ENCODE measurements at regions not wholly inside any gene's neighbourhood (a gene's known extent, or its start where the extent isn't known, plus 50 kb on each side); places are given as distances from the start of the nearest gene placed in this dataset.

DNA sequence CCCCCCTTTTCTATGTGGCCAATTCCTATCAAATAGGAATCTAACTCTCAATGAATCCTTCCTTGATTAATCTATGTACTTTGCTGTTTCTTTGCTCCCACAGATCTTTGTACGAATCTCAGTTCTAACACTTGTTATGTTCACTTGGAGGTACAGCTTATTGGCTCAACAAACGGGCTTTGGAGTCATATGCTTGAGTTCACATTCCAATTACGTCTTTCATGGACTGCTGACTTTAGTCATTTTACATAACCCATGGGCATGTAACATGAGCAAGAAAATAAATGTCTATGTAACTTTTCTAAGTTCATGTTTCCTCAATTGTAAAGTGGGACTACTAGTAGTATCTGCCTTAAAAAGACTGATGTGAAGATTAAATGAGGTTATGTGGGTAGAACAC, 123.2 kb upstream of the TBC1D5 start (continued):
- TF ChIP-seq, protein P1, sequence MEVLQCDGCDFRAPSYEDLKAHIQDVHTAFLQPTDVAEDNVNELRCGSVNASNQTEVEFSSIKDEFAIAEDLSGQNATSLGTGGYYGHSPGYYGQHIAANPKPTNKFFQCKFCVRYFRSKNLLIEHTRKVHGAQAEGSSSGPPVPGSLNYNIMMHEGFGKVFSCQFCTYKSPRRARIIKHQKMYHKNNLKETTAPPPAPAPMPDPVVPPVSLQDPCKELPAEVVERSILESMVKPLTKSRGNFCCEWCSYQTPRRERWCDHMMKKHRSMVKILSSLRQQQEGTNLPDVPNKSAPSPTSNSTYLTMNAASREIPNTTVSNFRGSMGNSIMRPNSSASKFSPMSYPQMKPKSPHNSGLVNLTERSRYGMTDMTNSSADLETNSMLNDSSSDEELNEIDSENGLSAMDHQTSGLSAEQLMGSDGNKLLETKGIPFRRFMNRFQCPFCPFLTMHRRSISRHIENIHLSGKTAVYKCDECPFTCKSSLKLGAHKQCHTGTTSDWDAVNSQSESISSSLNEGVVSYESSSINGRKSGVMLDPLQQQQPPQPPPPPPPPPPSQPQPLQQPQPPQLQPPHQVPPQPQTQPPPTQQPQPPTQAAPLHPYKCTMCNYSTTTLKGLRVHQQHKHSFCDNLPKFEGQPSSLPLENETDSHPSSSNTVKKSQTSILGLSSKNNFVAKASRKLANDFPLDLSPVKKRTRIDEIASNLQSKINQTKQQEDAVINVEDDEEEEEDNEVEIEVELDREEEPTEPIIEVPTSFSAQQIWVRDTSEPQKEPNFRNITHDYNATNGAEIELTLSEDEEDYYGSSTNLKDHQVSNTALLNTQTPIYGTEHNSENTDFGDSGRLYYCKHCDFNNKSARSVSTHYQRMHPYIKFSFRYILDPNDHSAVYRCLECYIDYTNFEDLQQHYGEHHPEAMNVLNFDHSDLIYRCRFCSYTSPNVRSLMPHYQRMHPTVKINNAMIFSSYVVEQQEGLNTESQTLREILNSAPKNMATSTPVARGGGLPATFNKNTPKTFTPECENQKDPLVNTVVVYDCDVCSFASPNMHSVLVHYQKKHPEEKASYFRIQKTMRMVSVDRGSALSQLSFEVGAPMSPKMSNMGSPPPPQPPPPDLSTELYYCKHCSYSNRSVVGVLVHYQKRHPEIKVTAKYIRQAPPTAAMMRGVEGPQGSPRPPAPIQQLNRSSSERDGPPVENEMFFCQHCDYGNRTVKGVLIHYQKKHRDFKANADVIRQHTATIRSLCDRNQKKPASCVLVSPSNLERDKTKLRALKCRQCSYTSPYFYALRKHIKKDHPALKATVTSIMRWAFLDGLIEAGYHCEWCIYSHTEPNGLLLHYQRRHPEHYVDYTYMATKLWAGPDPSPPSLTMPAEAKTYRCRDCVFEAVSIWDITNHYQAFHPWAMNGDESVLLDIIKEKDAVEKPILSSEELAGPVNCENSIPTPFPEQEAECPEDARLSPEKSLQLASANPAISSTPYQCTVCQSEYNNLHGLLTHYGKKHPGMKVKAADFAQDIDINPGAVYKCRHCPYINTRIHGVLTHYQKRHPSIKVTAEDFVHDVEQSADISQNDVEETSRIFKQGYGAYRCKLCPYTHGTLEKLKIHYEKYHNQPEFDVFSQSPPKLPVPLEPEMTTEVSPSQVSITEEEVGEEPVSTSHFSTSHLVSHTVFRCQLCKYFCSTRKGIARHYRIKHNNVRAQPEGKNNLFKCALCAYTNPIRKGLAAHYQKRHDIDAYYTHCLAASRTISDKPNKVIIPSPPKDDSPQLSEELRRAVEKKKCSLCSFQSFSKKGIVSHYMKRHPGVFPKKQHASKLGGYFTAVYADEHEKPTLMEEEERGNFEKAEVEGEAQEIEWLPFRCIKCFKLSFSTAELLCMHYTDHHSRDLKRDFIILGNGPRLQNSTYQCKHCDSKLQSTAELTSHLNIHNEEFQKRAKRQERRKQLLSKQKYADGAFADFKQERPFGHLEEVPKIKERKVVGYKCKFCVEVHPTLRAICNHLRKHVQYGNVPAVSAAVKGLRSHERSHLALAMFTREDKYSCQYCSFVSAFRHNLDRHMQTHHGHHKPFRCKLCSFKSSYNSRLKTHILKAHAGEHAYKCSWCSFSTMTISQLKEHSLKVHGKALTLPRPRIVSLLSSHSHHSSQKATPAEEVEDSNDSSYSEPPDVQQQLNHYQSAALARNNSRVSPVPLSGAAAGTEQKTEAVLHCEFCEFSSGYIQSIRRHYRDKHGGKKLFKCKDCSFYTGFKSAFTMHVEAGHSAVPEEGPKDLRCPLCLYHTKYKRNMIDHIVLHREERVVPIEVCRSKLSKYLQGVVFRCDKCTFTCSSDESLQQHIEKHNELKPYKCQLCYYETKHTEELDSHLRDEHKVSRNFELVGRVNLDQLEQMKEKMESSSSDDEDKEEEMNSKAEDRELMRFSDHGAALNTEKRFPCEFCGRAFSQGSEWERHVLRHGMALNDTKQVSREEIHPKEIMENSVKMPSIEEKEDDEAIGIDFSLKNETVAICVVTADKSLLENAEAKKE (CRISPR knock-in tag; IDR thresholded peaks at IDR 0.05) = no peak
- no peak for TF ChIP-seq EZH2 (IDR thresholded peaks at IDR 0.05; ENCODE audit: low read depth, unreplicated experiment)

- DNase-seq (ENCODE audit: low spot score) (no peak), ATAC-seq (no peak)
- H3K4me2 ChIP-seq = peak overlapping the region; percentile 72
- peaks cover 2% of the 10 kb centered on the region for H3K27me3 Mint-ChIP-seq (ENCODE audit: insufficient read depth, low read depth, poor library complexity)
- H2AFZ ChIP-seq = no peak overlapping the region
- no peaks in the 10 kb centered on the region for H3K4me1 ChIP-seq (ENCODE audit: insufficient read depth)
- 0 out of 2 replicates have a peak, but pooled peaks cover 3% of the 10 kb centered on the region for H3K9me2 ChIP-seq (ENCODE audit: insufficient read depth)
- H3K27ac Mint-ChIP-seq = no peak overlapping the region
- H3K36me3 ChIP-seq (ENCODE audit: insufficient read depth) = no peaks in the 10 kb centered on the region
- no peaks in the 10 kb centered on the region for H3F3A ChIP-seq (replicated peaks; ENCODE audit: low read depth)
- peak overlapping the region; percentile 57 for H3K4me3 Mint-ChIP-seq
- H3K4me3 ChIP-seq = peak overlapping the region; percentile 46
- peaks cover 30% of the 10 kb centered on the region for H3K79me2 ChIP-seq (replicated peaks; ENCODE audit: insufficient read depth)
- H4K20me1 ChIP-seq (replicated peaks; ENCODE audit: insufficient read depth) = no peaks in the 10 kb centered on the region
- peaks cover 22% of the 10 kb centered on the region; the same call in 2 of the 3 replicates for H3K9me3 Mint-ChIP-seq
- no peaks in the 10 kb centered on the region for H3K27me3 ChIP-seq (ENCODE audit: insufficient read depth)
- peaks cover 13% of the 10 kb centered on the region for H3K36me3 Mint-ChIP-seq (ENCODE audit: low read depth)
- peak overlapping the region; percentile 86; the same call in 1 of the 2 replicates for H3K27ac ChIP-seq (ENCODE audit: low read depth)
- H3K4me1 Mint-ChIP-seq = peaks cover 3% of the 10 kb centered on the region; the same call in 2 of the 3 replicates
- TF ChIP-seq ZNF331 (CRISPR knock-in tag; IDR thresholded peaks at IDR 0.05; ENCODE audit: low read depth) = no peak
- TF ChIP-seq, protein P1 (CRISPR knock-in tag; IDR thresholded peaks at IDR 0.05) = no peak
- TF ChIP-seq EZH2 (IDR thresholded peaks at IDR 0.05; ENCODE audit: low read depth, unreplicated experiment) = no peak
- TF ChIP-seq CREB1 (CRISPR knock-in tag; IDR thresholded peaks at IDR 0.05; ENCODE audit: low read depth) = no peak
- no peak for TF ChIP-seq ETS1 (IDR thresholded peaks at IDR 0.05)
- no peak for TF ChIP-seq POLR2AphosphoS5 (IDR thresholded peaks at IDR 0.05; ENCODE audit: low read depth)
- TF ChIP-seq ZNF114 (CRISPR knock-in tag; IDR thresholded peaks at IDR 0.05) = no peak
Measured at GRCh38 chr3:17861476-17861875, 119.0 kb upstream of the TBC1D5 start.
